Ovary (tissue), 7 donors: ENCODE measurements at regions not wholly inside any gene's neighbourhood (a gene's known extent, or its start where the extent isn't known, plus 50 kb on each side); places are given as distances from the start of the nearest gene placed in this dataset.

Experiments
- DNase-seq, 5 donors: peaks; one replicate each; pipeline ENCODE4 v3.0.0-alpha.2; 2019 to 2020
- H3K27ac ChIP-seq, 2 donors: fragments of 200-600 bp; one replicate each; pipeline versions ENCODE4 v1.5.1 to v1.8.0; 2019 to 2022
- H3K27me3 ChIP-seq: fragments of 200-600 bp; one replicate; pipeline ENCODE4 v1.8.0; 2022
- H3K36me3 ChIP-seq: fragments of 200-600 bp; sonication (generic); one replicate; pipeline ENCODE4 v1.5.1; 2019
- H3K4me1 ChIP-seq: one replicate; pipeline ENCODE4 v1.8.1; 2013; ENCODE audit warnings: mild to moderate bottlenecking, moderate library complexity; ENCODE audit not compliant: insufficient read depth
- H3K4me3 ChIP-seq: fragments of 200-600 bp; sonication (generic); one replicate; pipeline ENCODE4 v1.5.1; 2017
- H3K9me3 ChIP-seq, 2 donors: fragments of 200-600 bp in 1 of 2; sonication (generic) in 1 of 2; one replicate each; pipeline versions ENCODE4 v1.5.1 to v1.8.1; 2013 to 2019; ENCODE audit warnings: mild to moderate bottlenecking in 1 of 2, moderate library complexity in 1 of 2
- CTCF ChIP-seq, 3 donors: fragments of 450-650 bp in 2 of 3; fragments of 200-600 bp in 1 of 3; IDR thresholded peaks; one replicate each; pipeline versions ENCODE4 v1.5.1 to v1.8.0; 2016 to 2022; ENCODE audit warnings: antibody characterized with exemption in 3 of 3, mild to moderate bottlenecking in 1 of 3
- EP300 ChIP-seq: sonication (generic); formaldehyde crosslinking; IDR thresholded peaks from one replicate; pipeline ENCODE4 v1.6.1; 2017; ENCODE audit warnings: antibody characterized with exemption
- POLR2A ChIP-seq: fragments of 450-650 bp; IDR thresholded peaks from one replicate; pipeline ENCODE4 v1.6.1; 2017; ENCODE audit warnings: antibody characterized with exemption, mild to moderate bottlenecking, moderate library complexity
- WGBS, 3 donors: extraction: QIAGEN DNeasy Blood & Tissue Kit in 1 of 3; methylation state at CpG; one replicate each; pipeline versions ENCODE4 v1.1.5 to v1.1.7; 2013 to 2017; 5-methylcytosine and 5-hydroxymethylcytosine counted together
- intact Hi-C, 4 donors: fragments of 100-400 bp; cut with DNase I; formaldehyde crosslinking; loops; one replicate each; pipeline versions ENCODE4 v1.11.0 to v1.15.1; 2022 to 2023
- donor health status: DM: no; HTN: no; CAD: no; lungs with moderate emphysema.
- donor health status: DM: no; HTN: no; CAD: no.
- donor health status: Bipolar disorder and iron deficiency.
- donor health status: DM: no; HTN: no; CAD: no.
- donor health status: DM: yes; HTN: yes; CAD: no.

GRCh38 chr6:105893741-105894140 lies 192.4 kb upstream of the PRDM1 start:
- Histone ChIP-seq H3K4me3 (no peak overlapping the region), H3K36me3 (no peaks in the 10 kb centered on the region), H3K27ac (no peak overlapping the region), H3K9me3 (no peaks in the 10 kb centered on the region), H3K27me3 (no peaks in the 10 kb centered on the region), H3K4me1 (peaks cover 1% of the 10 kb centered on the region)
- intact Hi-C loops = no loop called here
- no peak for TF ChIP-seq EP300
- no peak for TF ChIP-seq POLR2A
- TF ChIP-seq CTCF (IDR thresholded peaks at IDR 0.05) = no peak
- 89 to 93% (median 90%) methylated on average over 7 of the region's 7 CpGs for WGBS, 3 donors
- no peak for DNase-seq

GRCh38 chr6:105892577-105893262 lies 193.4 kb upstream of the PRDM1 start:
- no peak for DNase-seq
- H3K27ac ChIP-seq = no peak overlapping the region
- intact Hi-C loops = no loop called here
- H3K4me1 ChIP-seq = peaks cover 1% of the 10 kb centered on the region
- no peak for TF ChIP-seq EP300
- no peak for TF ChIP-seq CTCF (IDR thresholded peaks at IDR 0.05)
- no peak for TF ChIP-seq POLR2A
- H3K9me3 ChIP-seq = no peaks in the 10 kb centered on the region
- no peaks in the 10 kb centered on the region for H3K36me3 ChIP-seq
- no peaks in the 10 kb centered on the region for H3K27me3 ChIP-seq
- 62 to 67% (median 65%) methylated on average over 3 of the region's 3 CpGs for WGBS, 3 donors
- no peak overlapping the region for H3K4me3 ChIP-seq

GRCh38 chr6:105890521-105891244 lies 195.5 kb upstream of the PRDM1 start:
- H3K4me3 ChIP-seq = no peak overlapping the region
- H3K9me3 ChIP-seq = no peaks in the 10 kb centered on the region
- no peaks in the 10 kb centered on the region for H3K4me1 ChIP-seq
- DNase-seq = no peak
- WGBS, 3 donors = 65 to 73% (median 69%) methylated on average over 4 of the region's 4 CpGs
- no peak overlapping the region for H3K27ac ChIP-seq
- H3K36me3 ChIP-seq = no peaks in the 10 kb centered on the region
- H3K27me3 ChIP-seq = no peaks in the 10 kb centered on the region
- intact Hi-C loops = no loop called here
- TF ChIP-seq EP300 (no peak), CTCF (IDR thresholded peaks at IDR 0.05) (no peak), POLR2A (no peak)

GRCh38 chr6:105889902-105890301 lies 196.2 kb upstream of the PRDM1 start:
- no peak overlapping the region for H3K27ac ChIP-seq
- WGBS, 3 donors = 93 to 97% (median 93%) methylated on average over 2 of the region's 2 CpGs
- no peak overlapping the region for H3K4me3 ChIP-seq
- intact Hi-C loops = no loop called here
- TF ChIP-seq CTCF (IDR thresholded peaks at IDR 0.05) = no peak
- no peak for TF ChIP-seq EP300
- TF ChIP-seq POLR2A = no peak
- no peaks in the 10 kb centered on the region for H3K27me3 ChIP-seq
- H3K9me3 ChIP-seq = no peaks in the 10 kb centered on the region
- no peaks in the 10 kb centered on the region for H3K36me3 ChIP-seq
- DNase-seq = no peak
- no peaks in the 10 kb centered on the region for H3K4me1 ChIP-seq
